ENCODE measurements at regions not wholly inside any gene's neighbourhood (a gene's known extent, or its start where the extent isn't known, plus 50 kb on each side); places are given as distances from the start of the nearest gene placed in this dataset.

- no peak for DNase-seq
These were observed 797.7 kb upstream of the ARGLU1 start for GRCh38 chr13:107365466-107366215.

- DNase-seq: no peak
These were observed 796.7 kb upstream of the ARGLU1 start for GRCh38 chr13:107364658-107365057.

GRCh38 chr13:107361666-107362065, 793.7 kb upstream of the ARGLU1 start:
- no peak for DNase-seq

DNA sequence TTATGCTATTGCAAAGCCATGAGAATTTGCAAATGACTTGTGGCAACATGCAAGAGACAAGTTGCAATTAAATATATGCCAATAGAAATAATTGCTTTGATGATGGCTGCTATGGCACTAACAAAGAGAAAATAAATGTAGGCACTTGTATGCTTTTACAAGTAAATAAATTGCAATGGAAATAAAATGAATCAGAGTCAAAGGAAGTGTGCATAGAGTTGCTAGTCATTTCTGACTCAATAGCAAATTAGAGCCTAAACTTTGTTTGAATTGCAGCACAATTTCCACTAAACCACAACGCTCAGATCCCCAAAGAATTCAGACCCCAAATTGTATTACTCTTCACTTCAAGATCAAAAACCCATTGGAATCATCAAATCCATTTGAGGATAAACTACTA, 792.1 kb upstream of the ARGLU1 start:
- no peak for DNase-seq

DNA sequence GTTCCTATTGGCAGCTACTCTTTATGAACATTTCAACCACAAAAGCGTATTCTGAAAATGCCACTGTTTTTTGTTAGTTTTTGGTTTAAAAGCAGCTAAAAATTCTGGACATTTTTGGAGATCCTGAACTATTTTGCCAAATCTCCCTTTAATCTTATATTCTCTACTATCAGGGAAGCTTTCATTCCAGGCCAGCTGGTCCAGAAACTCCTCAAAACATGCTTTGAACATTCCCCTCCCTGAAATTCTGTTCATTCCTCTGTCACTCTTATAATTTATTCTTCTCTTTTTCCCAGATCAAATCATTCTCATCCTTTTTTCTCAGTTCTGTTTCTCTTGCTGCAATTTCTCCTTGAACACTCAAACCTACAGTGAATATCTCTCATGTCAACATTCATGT, 790.9 kb upstream of the ARGLU1 start:
- no peak for DNase-seq

DNA sequence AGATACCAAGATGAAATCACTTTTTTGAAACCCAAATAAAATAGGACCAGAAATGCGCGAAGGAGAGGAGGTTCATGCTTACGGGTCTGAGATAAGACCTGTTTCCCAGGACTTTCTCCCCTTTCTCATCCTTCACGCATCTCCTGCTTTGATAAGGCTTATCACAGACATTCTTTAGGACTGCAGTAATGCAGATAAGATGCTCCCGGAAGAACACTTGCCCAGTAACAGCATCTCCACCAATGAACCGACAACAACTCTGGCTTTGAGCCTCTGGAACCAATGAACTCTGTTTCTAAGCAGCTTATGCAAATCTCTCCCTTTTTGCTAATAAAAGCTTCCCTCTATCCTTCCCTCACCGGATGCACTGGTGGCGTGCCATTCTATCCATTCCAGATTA, 783.4 kb upstream of the ARGLU1 start:
- DNase-seq: no peak

GRCh38 chr13:107348925-107349324, 781.0 kb upstream of the ARGLU1 start:
- no peak for DNase-seq

GRCh38 chr13:107348471-107348870, 780.5 kb upstream of the ARGLU1 start:
- DNase-seq: no peak

DNA sequence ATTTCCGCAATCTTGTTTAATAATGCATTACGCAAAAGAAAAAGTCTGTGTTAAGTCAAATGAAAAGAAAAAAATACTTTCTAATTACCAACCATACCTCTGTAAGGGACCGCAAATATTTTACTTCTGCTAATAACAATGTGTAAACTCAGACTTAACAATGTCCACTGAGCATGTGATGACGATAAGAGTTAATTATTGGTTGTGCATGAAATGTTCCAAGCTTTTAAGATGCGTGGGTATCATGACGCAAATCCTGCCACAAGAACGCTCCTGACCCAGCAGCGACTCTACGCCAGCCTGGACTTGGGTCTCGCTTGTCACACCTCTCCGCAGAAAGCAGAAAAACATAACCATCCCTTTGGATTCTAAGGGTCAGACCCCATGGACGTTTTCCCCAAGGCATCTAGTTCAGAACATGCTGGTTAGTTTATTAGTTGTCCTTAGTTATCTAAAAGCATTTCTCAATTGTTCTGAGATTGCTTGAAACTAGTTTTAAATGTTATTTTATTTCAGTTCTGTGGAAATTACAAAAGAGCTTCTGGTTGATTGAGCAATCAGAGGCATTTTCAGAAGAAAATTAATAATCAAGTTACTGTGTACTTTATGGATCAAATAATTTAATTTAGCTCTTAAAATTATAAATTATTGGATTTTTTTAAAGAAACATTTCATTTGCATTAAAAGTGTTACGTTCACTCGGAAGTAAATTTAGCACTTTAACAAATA, 779.9 kb upstream of the ARGLU1 start:
- DNase-seq: no peak

GRCh38 chr13:107342747-107343146, 774.8 kb upstream of the ARGLU1 start:
- DNase-seq: no peak

DNA sequence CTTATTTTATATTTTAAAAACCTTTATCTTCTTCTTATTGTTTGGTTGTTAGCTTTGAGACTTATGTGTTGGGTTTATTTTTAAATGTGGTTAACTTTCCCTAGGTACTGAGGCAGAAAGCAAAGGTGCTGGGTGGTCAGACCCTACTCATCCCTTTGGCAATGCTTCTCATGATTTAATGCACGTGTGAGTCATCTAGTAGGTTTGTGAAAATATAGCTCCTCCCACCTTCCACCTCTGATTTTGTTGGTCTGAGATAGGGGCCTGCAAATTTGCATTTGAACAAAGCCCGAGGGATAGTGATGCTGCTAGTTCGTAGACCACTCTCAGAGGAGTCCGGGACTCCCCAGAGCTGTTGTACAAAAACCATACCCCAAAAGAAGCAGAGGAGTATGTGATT, 771.3 kb upstream of the ARGLU1 start:
- no peak for DNase-seq

DNA sequence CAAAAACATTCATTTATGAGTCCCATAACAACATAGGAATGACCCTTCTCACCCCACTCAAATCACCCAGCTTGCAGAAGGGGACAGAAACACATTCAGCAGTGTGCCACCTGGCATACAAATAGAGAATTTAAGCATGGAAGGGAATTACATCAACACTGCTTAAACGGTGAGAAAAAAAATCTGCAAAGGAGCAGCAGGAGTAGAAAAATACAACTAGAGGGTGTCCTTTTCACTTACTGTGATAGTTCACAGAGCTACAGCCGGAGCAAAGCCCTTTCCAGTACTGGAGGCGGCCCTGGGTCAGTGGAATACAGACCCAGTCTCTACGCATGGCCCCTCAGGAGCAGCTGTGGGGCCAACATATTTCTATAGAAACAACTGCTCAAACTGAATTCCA, 764.3 kb upstream of the ARGLU1 start:
- no peak for DNase-seq

GRCh38 chr13:107331359-107331758, 763.4 kb upstream of the ARGLU1 start:
- DNase-seq: no peak

DNA sequence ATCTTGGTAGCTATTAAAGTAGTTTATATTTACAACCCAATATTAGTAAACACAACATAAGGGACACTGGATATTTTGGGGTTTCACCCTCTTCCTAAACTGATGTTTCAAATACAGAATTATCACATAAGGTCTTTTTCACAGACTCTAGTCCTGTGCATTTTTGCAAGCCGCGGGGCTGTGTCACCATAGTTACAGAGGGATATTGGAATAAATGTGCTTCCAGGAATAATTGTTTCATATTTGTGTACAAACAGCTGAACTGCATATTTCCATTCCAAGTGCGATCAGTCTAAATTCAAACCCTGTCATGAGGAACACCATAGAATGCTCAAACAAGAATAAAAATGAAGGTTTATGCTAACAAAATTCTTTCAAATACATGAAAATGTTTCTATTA, 762.5 kb upstream of the ARGLU1 start:
- DNase-seq: no peak

- no peak for DNase-seq
These were observed 762.1 kb upstream of the ARGLU1 start for GRCh38 chr13:107329991-107330390.

- DNase-seq: no peak
These were observed 756.7 kb upstream of the ARGLU1 start for GRCh38 chr13:107324416-107325204.

GRCh38 chr13:107322228-107322627, 754.3 kb upstream of the ARGLU1 start:
- DNase-seq: no peak

GRCh38 chr13:107305178-107305577, 737.2 kb upstream of the ARGLU1 start:
- DNase-seq: no peak

- no peak for DNase-seq
These were observed 733.9 kb upstream of the ARGLU1 start for GRCh38 chr13:107301724-107302374.

- no peak for DNase-seq
These were observed 731.8 kb upstream of the ARGLU1 start for GRCh38 chr13:107299717-107300116.

DNA sequence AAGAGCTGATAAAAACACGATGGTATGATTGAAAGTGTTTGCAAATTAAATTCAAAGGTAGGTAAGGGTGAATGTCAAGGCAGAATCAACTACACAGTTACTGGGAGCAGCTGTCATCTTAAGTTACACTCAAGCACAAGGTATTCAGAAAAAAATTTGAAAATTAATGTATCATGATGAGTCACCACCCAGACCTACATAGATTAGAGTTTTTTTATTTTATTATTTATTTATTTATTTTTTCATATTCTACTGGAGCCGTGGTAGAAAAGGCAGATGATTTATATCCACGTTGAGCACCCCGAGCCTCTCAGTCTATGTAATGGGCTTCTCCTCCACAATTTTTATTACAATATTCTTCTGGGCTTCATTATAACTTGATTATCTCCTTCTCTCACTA, 728.9 kb upstream of the ARGLU1 start:
- no peak for DNase-seq

- no peak for DNase-seq
These were observed 727.6 kb upstream of the ARGLU1 start for GRCh38 chr13:107295416-107296140.

DNA sequence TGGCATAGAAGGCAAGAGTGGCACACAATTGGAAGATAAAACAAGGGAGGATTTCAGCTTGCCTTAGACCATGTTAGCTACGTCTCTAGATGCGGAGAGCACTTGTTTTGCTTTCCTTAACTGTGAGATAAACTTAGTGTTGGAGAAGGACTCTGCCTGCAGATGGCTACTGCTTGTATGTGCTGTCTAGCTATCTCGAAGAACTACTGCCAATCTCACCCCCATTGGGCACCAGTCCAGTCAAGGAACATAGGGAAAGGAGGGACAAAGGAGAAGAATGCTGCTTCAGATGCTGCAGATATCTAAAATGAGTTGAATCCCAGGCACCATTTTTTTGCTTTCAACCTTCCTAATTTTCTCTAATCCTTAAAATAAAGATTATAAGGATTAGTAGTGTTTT, 726.0 kb upstream of the ARGLU1 start:
- DNase-seq: no peak

All from bone marrow (tissue), 2 donors.